Astrocyte of the cerebellum (primary cell): ENCODE measurements at regions not wholly inside any gene's neighbourhood (a gene's known extent, or its start where the extent isn't known, plus 50 kb on each side); places are given as distances from the start of the nearest gene placed in this dataset.

Experiments
- DNase-seq: peaks from one replicate; pipeline ENCODE4 v3.0.0-alpha.2; 2011; ENCODE audit warnings: low read depth
- H3K4me3 ChIP-seq: 2 replicates; pipeline ENCODE4 v1.5.1; 2011; ENCODE audit warnings: mild to moderate bottlenecking, low read depth, low read length, moderate library complexity
- in situ Hi-C: cut with HindIII; loops from 2 replicates; pipeline ENCODE4 v1.10.0; 2017; ENCODE audit warnings: low sequenced_read_pairs
- TF ChIP-seq, protein P1 (sequence below): IDR thresholded peaks from 2 replicates; pipeline ENCODE4 v1.5.1; 2012; ENCODE audit warnings: low read length, low read depth, moderate library complexity, mild to moderate bottlenecking; ENCODE audit errors: missing control alignments

DNA sequence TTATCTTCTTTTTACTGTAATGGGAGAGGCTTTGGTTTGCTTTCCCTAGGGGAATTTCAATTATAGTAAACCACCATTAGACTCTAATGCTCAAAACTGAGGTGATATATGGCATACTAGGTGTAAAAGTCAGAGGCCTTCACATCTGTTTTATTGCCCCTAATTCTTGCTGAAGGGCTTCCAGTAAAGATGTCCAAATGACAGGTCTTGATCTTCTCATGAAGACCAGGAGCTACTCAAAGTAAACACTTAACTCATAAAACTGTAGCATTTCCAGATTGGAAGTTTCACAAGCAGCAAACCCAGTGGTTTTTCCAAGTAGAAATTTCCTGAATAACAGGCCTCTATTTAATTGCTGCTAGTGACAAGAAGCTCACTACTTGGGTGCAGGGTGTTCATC, 286.8 kb downstream of the RBM43 start:
- TF ChIP-seq, protein P1, sequence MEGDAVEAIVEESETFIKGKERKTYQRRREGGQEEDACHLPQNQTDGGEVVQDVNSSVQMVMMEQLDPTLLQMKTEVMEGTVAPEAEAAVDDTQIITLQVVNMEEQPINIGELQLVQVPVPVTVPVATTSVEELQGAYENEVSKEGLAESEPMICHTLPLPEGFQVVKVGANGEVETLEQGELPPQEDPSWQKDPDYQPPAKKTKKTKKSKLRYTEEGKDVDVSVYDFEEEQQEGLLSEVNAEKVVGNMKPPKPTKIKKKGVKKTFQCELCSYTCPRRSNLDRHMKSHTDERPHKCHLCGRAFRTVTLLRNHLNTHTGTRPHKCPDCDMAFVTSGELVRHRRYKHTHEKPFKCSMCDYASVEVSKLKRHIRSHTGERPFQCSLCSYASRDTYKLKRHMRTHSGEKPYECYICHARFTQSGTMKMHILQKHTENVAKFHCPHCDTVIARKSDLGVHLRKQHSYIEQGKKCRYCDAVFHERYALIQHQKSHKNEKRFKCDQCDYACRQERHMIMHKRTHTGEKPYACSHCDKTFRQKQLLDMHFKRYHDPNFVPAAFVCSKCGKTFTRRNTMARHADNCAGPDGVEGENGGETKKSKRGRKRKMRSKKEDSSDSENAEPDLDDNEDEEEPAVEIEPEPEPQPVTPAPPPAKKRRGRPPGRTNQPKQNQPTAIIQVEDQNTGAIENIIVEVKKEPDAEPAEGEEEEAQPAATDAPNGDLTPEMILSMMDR: no peak
- no peak for DNase-seq
- in situ Hi-C loops: no loop called here
- H3K4me3 ChIP-seq: no peak overlapping the region

DNA sequence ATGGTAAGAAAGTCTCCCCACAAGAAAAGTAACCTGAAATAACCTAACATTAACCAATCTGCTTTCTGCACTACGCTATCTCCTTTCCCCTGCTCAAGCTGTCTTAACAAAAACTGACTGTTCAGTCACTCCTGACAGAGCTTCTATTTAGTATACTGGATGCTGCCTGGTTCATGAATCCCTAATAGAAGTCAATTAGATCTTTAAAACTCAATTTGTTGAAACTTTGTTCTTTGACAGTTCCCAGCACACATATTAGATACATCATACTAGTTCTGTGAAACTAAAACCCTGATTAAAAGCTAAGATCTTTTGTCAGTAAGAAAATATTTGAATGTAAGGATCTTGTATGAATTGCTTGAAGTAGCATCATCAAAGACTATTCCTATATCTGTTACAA, 287.4 kb downstream of the RBM43 start:
- no peak for DNase-seq
- in situ Hi-C loops: no loop called here
- TF ChIP-seq, protein P1: no peak
- no peak overlapping the region for H3K4me3 ChIP-seq

DNA sequence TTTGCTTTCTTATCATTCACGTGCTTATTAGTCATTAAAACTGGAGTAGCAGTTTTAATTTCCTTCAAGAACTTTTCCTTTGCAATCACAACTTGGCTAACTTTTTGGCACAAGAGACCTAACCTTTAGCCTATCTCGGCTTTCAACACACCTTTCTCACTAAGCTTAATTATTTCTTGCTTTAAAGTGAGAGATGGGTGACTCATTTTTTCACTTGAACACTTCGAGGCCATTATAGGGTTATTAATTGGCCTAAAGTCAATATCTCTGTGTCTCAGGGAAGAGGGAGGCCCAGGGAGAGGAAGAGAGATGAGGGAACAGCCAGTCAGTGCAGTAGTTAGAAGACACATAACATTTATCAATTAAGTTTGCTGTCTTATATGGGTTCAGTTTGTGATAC, 289.8 kb downstream of the RBM43 start:
- no peak for DNase-seq
- TF ChIP-seq, protein P1: no peak
- no peak overlapping the region for H3K4me3 ChIP-seq
- in situ Hi-C loops: no loop called here

DNA sequence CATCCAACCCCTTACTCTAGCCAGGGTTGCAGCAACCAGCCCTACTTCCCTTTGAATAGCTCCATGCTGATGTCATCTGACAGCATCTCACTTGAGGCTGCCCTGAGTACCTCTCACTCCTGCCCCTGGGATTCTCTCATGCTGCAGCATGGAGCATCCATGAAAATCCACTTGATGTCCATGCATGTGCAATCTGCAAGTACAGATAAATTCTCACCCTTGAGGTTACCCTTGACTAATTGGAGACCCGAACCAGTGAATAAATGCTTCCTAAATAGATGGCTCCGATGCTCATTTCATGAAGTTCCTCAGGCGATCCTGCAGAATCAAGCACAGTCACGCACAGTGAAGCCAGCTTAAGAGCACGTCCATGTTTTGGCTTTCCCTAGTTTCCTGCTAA, 298.3 kb downstream of the RBM43 start:
- TF ChIP-seq, protein P1: no peak
- DNase-seq: no peak
- in situ Hi-C loops: no loop called here
- no peak overlapping the region for H3K4me3 ChIP-seq

DNA sequence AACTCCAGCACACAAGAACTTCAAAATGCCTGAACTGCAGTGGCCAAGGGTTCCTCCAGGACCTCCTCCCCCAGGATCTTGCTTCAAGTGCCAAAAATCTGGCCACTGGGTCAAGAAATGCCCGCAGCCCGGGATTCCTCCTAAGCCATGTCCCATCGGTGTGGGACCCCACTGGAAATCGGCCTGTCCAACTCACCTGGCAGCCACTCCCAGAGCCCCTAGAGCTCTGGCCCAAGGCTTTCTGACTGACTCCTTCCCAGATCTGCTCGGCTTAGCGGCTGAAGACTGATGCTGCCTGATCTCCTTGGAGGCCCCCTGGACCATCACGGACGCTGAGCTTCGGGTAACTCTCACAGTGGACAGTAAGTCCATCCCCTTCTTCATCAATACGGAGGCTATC, 306.4 kb downstream of the RBM43 start:
- H3K4me3 ChIP-seq: no peak overlapping the region
- TF ChIP-seq, protein P1: no peak
- in situ Hi-C loops: no loop called here
- DNase-seq: no peak

DNA sequence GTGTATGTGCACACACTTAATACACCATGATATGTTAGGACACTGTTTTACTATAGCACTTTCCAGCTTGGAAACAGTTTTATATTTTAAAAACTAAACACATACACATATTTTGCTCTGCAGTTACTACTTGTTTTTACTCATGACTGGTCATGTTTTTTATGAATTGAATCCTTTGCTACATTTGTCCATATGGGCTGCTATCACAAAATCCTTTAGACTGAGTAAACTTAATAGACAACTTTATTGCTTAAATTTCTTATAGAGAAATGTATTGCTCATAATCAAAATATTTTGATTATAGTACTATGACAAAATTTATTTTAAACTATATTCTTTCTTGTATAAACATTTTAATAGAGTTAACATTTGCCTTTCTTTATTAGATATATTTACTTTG, 314.8 kb downstream of the RBM43 start:
- no peak overlapping the region for H3K4me3 ChIP-seq
- TF ChIP-seq, protein P1: no peak
- DNase-seq: no peak
- in situ Hi-C loops: no loop called here

DNA sequence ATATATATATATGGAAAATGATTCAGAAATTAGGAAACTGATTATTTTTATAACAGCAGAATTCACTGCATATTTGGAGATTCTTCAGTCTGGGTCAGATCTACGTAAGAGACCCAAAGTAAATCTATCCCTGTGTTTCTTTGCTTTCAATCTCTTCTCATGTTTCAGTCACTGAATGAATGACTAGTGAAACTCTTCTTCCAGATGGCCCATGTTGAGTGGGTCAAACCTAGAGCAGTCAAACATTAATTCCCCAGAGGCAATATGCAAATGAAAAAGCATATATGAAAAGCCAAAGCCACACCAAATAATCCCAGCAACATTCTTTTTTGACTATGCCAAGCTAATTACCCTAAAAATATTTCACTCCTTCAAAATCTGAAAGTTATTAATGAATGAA, 317.3 kb downstream of the RBM43 start:
- in situ Hi-C loops: no loop called here
- no peak for DNase-seq
- H3K4me3 ChIP-seq: no peak overlapping the region
- TF ChIP-seq, protein P1: no peak
